ENCODE measurements at regions not wholly inside any gene's neighbourhood (a gene's known extent, or its start where the extent isn't known, plus 50 kb on each side); places are given as distances from the start of the nearest gene placed in this dataset.

GRCh38 chr3:17965331-17965730, 222.9 kb upstream of the TBC1D5 start:
- DNase-seq (ENCODE audit: extremely low read depth, low read depth): no peak
- no peak for TF ChIP-seq CTCF (IDR thresholded peaks at IDR 0.05; ENCODE audit: low read depth, low read length, missing control alignments)
- H3K4me3 ChIP-seq (replicated peaks; ENCODE audit: low read depth, low read length): no peak overlapping the region

GRCh38 chr3:17964108-17964507, 221.7 kb upstream of the TBC1D5 start:
- DNase-seq (ENCODE audit: extremely low read depth, low read depth): no peak
- no peak for TF ChIP-seq CTCF (IDR thresholded peaks at IDR 0.05; ENCODE audit: low read depth, low read length, missing control alignments)
- no peak overlapping the region for H3K4me3 ChIP-seq (replicated peaks; ENCODE audit: low read depth, low read length)

- DNase-seq (ENCODE audit: extremely low read depth, low read depth): no peak
- TF ChIP-seq CTCF (IDR thresholded peaks at IDR 0.05; ENCODE audit: low read depth, low read length, missing control alignments): no peak
- H3K4me3 ChIP-seq (replicated peaks; ENCODE audit: low read depth, low read length): no peak overlapping the region
Measured at GRCh38 chr3:17955411-17955810, 213.0 kb upstream of the TBC1D5 start.

- TF ChIP-seq CTCF (IDR thresholded peaks at IDR 0.05; ENCODE audit: low read depth, low read length, missing control alignments): no peak
- no peak overlapping the region for H3K4me3 ChIP-seq (replicated peaks; ENCODE audit: low read depth, low read length)
- no peak for DNase-seq (ENCODE audit: extremely low read depth, low read depth)
Measured at GRCh38 chr3:17954801-17955200, 212.4 kb upstream of the TBC1D5 start.

- TF ChIP-seq CTCF (IDR thresholded peaks at IDR 0.05; ENCODE audit: low read depth, low read length, missing control alignments): no peak
- no peak for DNase-seq (ENCODE audit: extremely low read depth, low read depth)
- H3K4me3 ChIP-seq (replicated peaks; ENCODE audit: low read depth, low read length): no peak overlapping the region
Measured at GRCh38 chr3:17951241-17951640, 208.8 kb upstream of the TBC1D5 start.

- TF ChIP-seq CTCF (IDR thresholded peaks at IDR 0.05; ENCODE audit: low read depth, low read length, missing control alignments): no peak
- DNase-seq (ENCODE audit: extremely low read depth, low read depth): no peak
- no peak overlapping the region for H3K4me3 ChIP-seq (replicated peaks; ENCODE audit: low read depth, low read length)
Measured at GRCh38 chr3:17949101-17949500, 206.7 kb upstream of the TBC1D5 start.

GRCh38 chr3:17947833-17948232, 205.4 kb upstream of the TBC1D5 start:
- no peak overlapping the region for H3K4me3 ChIP-seq (replicated peaks; ENCODE audit: low read depth, low read length)
- no peak for TF ChIP-seq CTCF (IDR thresholded peaks at IDR 0.05; ENCODE audit: low read depth, low read length, missing control alignments)
- DNase-seq (ENCODE audit: extremely low read depth, low read depth): no peak
